ENCODE measurements at regions not wholly inside any gene's neighbourhood (a gene's known extent, or its start where the extent isn't known, plus 50 kb on each side); places are given as distances from the start of the nearest gene placed in this dataset.

GRCh38 chr4:96052827-96053226, 212.9 kb downstream of the PDHA2 start:
- no peaks in the 10 kb centered on the region for H3K36me3 ChIP-seq (ENCODE audit: control insufficient read depth in 4 of 4, insufficient read depth in 3 of 4, low read depth in 1 of 4, low read length in 3 of 4)
- TF ChIP-seq HNF4A (conservative IDR thresholded peaks at IDR 0.05) (no peak), ZBTB33 (IDR thresholded peaks at IDR 0.05) (no peak)
- H3K27ac ChIP-seq (ENCODE audit: low read depth in 1 of 2, low read length in 2 of 2) = no peak overlapping the region
- no peaks in the 10 kb centered on the region for H3K27me3 ChIP-seq (ENCODE audit: control insufficient read depth in 4 of 4, insufficient read depth in 4 of 4, low read length in 3 of 4)
- H3K4me3 ChIP-seq (ENCODE audit: low read depth in 1 of 3, low read length in 3 of 3) = no peak overlapping the region
- no peak for DNase-seq (ENCODE audit: low spot score)
- WGBS = 79% methylated on average over 1 of the region's 1 CpG
- no peak overlapping the region for H3K9ac ChIP-seq (ENCODE audit: low read depth in 1 of 2, low read length in 2 of 2)
- H3K4me1 ChIP-seq (ENCODE audit: control insufficient read depth in 4 of 4, insufficient read depth in 4 of 4, low read length in 3 of 4) = no peaks in the 10 kb centered on the region
- no peaks in the 10 kb centered on the region for H3K9me3 ChIP-seq (ENCODE audit: control insufficient read depth in 4 of 4, low read length in 3 of 4)

- Histone ChIP-seq H3K36me3 (ENCODE audit: control insufficient read depth in 4 of 4, insufficient read depth in 3 of 4, low read depth in 1 of 4, low read length in 3 of 4) (no peaks in the 10 kb centered on the region), H3K4me1 (ENCODE audit: control insufficient read depth in 4 of 4, insufficient read depth in 4 of 4, low read length in 3 of 4) (no peaks in the 10 kb centered on the region), H3K27me3 (ENCODE audit: control insufficient read depth in 4 of 4, insufficient read depth in 4 of 4, low read length in 3 of 4) (no peaks in the 10 kb centered on the region), H3K9me3 (ENCODE audit: control insufficient read depth in 4 of 4, low read length in 3 of 4) (no peaks in the 10 kb centered on the region), H3K4me3 (ENCODE audit: low read depth in 1 of 3, low read length in 3 of 3) (no peak overlapping the region), H3K9ac (ENCODE audit: low read depth in 1 of 2, low read length in 2 of 2) (no peak overlapping the region), H3K27ac (ENCODE audit: low read depth in 1 of 2, low read length in 2 of 2) (no peak overlapping the region)
- TF ChIP-seq FOXA2 (IDR thresholded peaks at IDR 0.05) = no peak
- no peak for TF ChIP-seq RAD21 (IDR thresholded peaks at IDR 0.05)
- no peak for TF ChIP-seq TAF1 (conservative IDR thresholded peaks at IDR 0.05)
- TF ChIP-seq NR2F2 (IDR thresholded peaks at IDR 0.05) = no peak
- no peak for TF ChIP-seq RXRA (IDR thresholded peaks at IDR 0.05)
- no peak for TF ChIP-seq ATF3 (IDR thresholded peaks at IDR 0.05)
- TF ChIP-seq, protein P1, sequence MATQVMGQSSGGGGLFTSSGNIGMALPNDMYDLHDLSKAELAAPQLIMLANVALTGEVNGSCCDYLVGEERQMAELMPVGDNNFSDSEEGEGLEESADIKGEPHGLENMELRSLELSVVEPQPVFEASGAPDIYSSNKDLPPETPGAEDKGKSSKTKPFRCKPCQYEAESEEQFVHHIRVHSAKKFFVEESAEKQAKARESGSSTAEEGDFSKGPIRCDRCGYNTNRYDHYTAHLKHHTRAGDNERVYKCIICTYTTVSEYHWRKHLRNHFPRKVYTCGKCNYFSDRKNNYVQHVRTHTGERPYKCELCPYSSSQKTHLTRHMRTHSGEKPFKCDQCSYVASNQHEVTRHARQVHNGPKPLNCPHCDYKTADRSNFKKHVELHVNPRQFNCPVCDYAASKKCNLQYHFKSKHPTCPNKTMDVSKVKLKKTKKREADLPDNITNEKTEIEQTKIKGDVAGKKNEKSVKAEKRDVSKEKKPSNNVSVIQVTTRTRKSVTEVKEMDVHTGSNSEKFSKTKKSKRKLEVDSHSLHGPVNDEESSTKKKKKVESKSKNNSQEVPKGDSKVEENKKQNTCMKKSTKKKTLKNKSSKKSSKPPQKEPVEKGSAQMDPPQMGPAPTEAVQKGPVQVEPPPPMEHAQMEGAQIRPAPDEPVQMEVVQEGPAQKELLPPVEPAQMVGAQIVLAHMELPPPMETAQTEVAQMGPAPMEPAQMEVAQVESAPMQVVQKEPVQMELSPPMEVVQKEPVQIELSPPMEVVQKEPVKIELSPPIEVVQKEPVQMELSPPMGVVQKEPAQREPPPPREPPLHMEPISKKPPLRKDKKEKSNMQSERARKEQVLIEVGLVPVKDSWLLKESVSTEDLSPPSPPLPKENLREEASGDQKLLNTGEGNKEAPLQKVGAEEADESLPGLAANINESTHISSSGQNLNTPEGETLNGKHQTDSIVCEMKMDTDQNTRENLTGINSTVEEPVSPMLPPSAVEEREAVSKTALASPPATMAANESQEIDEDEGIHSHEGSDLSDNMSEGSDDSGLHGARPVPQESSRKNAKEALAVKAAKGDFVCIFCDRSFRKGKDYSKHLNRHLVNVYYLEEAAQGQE (IDR thresholded peaks at IDR 0.05) = no peak
- TF ChIP-seq YY1 (IDR thresholded peaks at IDR 0.05) = no peak
- TF ChIP-seq, protein P2, sequence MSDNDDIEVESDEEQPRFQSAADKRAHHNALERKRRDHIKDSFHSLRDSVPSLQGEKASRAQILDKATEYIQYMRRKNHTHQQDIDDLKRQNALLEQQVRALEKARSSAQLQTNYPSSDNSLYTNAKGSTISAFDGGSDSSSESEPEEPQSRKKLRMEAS (IDR thresholded peaks at IDR 0.05) = no peak
- TF ChIP-seq GABPA (IDR thresholded peaks at IDR 0.05 in 1 of 2, conservative IDR thresholded peaks at IDR 0.05 in 1 of 2) = no peak
- no peak for TF ChIP-seq EGR1 (IDR thresholded peaks at IDR 0.05; ENCODE audit: low read depth in 2 of 2)
- no peak for TF ChIP-seq HNF4G (IDR thresholded peaks at IDR 0.05)
- TF ChIP-seq, protein P3, sequence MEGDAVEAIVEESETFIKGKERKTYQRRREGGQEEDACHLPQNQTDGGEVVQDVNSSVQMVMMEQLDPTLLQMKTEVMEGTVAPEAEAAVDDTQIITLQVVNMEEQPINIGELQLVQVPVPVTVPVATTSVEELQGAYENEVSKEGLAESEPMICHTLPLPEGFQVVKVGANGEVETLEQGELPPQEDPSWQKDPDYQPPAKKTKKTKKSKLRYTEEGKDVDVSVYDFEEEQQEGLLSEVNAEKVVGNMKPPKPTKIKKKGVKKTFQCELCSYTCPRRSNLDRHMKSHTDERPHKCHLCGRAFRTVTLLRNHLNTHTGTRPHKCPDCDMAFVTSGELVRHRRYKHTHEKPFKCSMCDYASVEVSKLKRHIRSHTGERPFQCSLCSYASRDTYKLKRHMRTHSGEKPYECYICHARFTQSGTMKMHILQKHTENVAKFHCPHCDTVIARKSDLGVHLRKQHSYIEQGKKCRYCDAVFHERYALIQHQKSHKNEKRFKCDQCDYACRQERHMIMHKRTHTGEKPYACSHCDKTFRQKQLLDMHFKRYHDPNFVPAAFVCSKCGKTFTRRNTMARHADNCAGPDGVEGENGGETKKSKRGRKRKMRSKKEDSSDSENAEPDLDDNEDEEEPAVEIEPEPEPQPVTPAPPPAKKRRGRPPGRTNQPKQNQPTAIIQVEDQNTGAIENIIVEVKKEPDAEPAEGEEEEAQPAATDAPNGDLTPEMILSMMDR (IDR thresholded peaks at IDR 0.05; ENCODE audit: low read depth, low read length, missing input control) = no peak
- DNase-seq (ENCODE audit: low spot score) = no peak
- 79% methylated on average over 12 of the region's 12 CpGs for WGBS
These were observed 216.5 kb downstream of the PDHA2 start for GRCh38 chr4:96056346-96056934.

Measured in liver (tissue), 8 donors.